ENCODE measurements at regions not wholly inside any gene's neighbourhood (a gene's known extent, or its start where the extent isn't known, plus 50 kb on each side); places are given as distances from the start of the nearest gene placed in this dataset.

DNA sequence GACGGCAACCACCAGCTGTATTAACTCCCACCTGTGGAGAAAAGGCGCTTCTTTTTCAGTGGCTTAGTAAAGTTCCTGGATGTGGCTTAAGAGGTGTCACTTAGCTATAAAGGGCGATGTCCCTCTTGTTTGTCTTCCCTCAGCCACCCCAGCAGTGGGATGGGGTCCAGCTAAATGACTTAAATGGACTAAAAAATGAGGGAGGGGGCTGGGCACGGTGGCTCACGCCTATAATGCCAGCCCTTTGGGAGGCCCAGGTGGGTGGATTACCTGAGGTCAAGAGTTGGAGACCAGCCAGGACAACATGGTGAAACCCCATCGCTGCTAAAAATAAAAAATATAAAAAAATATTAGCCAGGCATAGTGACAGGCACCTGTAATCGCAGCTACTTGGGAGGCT is 667.5 kb upstream of the RBFOX1 start:
- BruUV-seq (replicated peaks), result no TSS peak

More for the DNA sequence above, 667.5 kb upstream of the RBFOX1 start:
- Histone ChIP-seq H3K9ac (ENCODE audit: low read length) (no peak overlapping the region), H3K79me2 (ENCODE audit: insufficient read depth, low read length) (no peaks in the 10 kb centered on the region), H3K27ac (ENCODE audit: low read depth, low read length) (no peak overlapping the region), H3K4me3 (replicated peaks in 1 of 2; ENCODE audit: low read depth in 1 of 2, low read length in 2 of 2) (no peak overlapping the region), H3K9me2 (ENCODE audit: insufficient read depth) (no peaks in the 10 kb centered on the region), H3K4me2 (ENCODE audit: low read length) (no peak overlapping the region), H3K4me1 (ENCODE audit: control insufficient read depth in 1 of 2, insufficient read depth in 2 of 2, low read length in 2 of 2) (no peaks in the 10 kb centered on the region), H4K20me1 (ENCODE audit: insufficient read depth) (no peaks in the 10 kb centered on the region), H3K27me3 (ENCODE audit: insufficient read depth, low read length) (no peaks in the 10 kb centered on the region), H2AFZ (ENCODE audit: low read depth, low read length, poor library complexity, severe bottlenecking) (no peak overlapping the region), H3K36me3 (ENCODE audit: control insufficient read depth in 1 of 2, insufficient read depth in 2 of 2, low read length in 2 of 2) (no peaks in the 10 kb centered on the region), H3K9me3 (ENCODE audit: control insufficient read depth in 1 of 2, insufficient read depth in 1 of 2, low read depth in 1 of 2, low read length in 2 of 2) (no peaks in the 10 kb centered on the region)
- DNase-seq (ENCODE audit: low read depth, low spot score), result no peak
- TF ChIP-seq, protein P1, sequence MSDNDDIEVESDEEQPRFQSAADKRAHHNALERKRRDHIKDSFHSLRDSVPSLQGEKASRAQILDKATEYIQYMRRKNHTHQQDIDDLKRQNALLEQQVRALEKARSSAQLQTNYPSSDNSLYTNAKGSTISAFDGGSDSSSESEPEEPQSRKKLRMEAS (IDR thresholded peaks at IDR 0.05), result no peak
- TF ChIP-seq RAD21 (IDR thresholded peaks at IDR 0.05; ENCODE audit: low read depth), result no peak
- TF ChIP-seq EZH2phosphoT487 (IDR thresholded peaks at IDR 0.05; ENCODE audit: borderline replicate concordance), result no peak
- TF ChIP-seq, protein P2, sequence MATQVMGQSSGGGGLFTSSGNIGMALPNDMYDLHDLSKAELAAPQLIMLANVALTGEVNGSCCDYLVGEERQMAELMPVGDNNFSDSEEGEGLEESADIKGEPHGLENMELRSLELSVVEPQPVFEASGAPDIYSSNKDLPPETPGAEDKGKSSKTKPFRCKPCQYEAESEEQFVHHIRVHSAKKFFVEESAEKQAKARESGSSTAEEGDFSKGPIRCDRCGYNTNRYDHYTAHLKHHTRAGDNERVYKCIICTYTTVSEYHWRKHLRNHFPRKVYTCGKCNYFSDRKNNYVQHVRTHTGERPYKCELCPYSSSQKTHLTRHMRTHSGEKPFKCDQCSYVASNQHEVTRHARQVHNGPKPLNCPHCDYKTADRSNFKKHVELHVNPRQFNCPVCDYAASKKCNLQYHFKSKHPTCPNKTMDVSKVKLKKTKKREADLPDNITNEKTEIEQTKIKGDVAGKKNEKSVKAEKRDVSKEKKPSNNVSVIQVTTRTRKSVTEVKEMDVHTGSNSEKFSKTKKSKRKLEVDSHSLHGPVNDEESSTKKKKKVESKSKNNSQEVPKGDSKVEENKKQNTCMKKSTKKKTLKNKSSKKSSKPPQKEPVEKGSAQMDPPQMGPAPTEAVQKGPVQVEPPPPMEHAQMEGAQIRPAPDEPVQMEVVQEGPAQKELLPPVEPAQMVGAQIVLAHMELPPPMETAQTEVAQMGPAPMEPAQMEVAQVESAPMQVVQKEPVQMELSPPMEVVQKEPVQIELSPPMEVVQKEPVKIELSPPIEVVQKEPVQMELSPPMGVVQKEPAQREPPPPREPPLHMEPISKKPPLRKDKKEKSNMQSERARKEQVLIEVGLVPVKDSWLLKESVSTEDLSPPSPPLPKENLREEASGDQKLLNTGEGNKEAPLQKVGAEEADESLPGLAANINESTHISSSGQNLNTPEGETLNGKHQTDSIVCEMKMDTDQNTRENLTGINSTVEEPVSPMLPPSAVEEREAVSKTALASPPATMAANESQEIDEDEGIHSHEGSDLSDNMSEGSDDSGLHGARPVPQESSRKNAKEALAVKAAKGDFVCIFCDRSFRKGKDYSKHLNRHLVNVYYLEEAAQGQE (IDR thresholded peaks at IDR 0.05; ENCODE audit: low read depth), result no peak
- TF ChIP-seq EZH2 (IDR thresholded peaks at IDR 0.05), result no peak
- TF ChIP-seq, protein P3, sequence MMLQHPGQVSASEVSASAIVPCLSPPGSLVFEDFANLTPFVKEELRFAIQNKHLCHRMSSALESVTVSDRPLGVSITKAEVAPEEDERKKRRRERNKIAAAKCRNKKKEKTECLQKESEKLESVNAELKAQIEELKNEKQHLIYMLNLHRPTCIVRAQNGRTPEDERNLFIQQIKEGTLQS (IDR thresholded peaks at IDR 0.05), result no peak
- TF ChIP-seq ZNF274 (IDR thresholded peaks at IDR 0.05; ENCODE audit: low read depth, low read length), result no peak
- ChIA-PET POLR2A (no interaction called here), RAD21 (ENCODE audit: low non-redundant PET in 1 of 2, low total read pairs in 2 of 2, uncharacterized antibody in 2 of 2, unreplicated experiment in 2 of 2) (no interaction called here), CTCF (no interaction called here)
- no peak for ATAC-seq
- intact Hi-C loops (cut with micrococcal nuclease), result no loop called here
